T follicular helper cell (primary cell): ENCODE measurements at regions not wholly inside any gene's neighbourhood (a gene's known extent, or its start where the extent isn't known, plus 50 kb on each side); places are given as distances from the start of the nearest gene placed in this dataset.

Experiments
- DNase-seq: peaks from one replicate; pipeline ENCODE4 v3.0.0-alpha.2; 2020; ENCODE audit warnings: low read depth

DNA sequence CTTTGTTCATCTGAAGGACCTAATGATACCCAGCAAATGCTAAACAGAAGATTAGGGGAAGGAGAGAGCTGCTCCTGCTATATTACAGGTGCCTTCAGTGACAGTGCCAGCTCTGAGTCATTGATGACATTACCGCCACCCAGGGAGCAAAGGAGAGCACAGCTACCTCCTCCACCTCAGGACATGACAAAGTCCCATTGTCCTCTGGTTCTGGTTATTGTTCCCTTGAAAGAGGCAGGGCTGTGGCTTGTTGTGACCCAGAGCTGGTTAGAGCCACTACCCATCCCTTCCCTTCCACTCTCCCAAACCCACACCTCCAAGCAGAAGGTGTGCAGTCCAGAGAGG, 363.5 kb upstream of the DUSP10 start:
- DNase-seq, result no peak

DNA sequence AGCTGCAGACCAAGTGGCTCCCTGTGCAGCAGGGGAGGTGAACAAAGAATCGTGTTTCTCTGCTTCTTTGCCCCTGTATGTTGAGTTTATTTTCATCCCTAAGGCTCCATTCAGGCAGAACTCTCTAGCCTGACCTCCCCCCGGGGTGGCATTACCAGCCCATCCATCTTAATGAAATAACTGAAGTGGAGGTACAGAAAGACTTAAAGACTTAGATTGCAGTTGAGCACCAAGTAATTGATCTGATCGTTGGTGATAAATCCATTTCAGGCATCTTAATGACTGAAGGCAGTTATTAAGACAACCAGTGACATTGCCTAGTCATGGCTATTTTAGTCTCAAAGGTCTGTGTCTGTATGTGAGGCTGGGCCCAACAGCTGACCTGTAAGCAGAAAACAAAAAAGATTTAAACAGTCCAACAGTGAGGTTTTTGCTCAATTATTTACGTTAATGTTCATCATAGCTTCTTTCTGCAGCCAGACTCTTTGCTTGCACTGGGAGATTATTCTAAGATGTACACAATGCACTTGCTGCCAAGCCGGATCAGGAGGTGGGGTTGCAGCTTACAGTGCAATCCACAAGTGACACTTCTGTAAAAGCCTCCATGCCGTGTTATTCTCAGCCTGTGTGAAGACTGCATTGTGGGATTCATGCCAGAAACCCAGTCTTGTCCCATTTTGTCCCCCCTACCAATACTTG, 363.0 kb upstream of the DUSP10 start:
- no peak for DNase-seq

- no peak for DNase-seq
These were observed 362.2 kb upstream of the DUSP10 start for GRCh38 chr1:222104097-222104496.

- DNase-seq, result no peak
These were observed 357.9 kb upstream of the DUSP10 start for GRCh38 chr1:222099746-222100145.

- DNase-seq, result no peak
These were observed 356.5 kb upstream of the DUSP10 start for GRCh38 chr1:222098404-222098803.

DNA sequence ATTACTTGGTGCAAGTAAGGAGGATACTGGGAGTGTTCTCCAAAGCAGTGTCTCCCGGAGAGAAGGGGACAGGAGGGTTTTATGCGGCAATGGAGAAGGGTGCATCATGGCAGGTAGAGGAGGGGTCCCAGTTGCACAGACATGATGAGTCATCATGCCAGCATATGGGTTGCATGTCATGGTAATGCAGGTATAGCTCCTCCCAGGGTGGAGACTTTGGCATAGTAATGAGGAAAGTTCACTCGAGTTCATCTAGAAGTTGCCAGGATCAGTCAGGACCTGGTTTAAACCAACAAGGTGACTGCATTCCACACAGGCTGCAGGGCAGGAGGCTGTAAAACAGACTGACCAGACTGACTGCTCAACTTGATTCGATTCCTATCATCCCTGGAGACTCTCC, 355.7 kb upstream of the DUSP10 start:
- no peak for DNase-seq

GRCh38 chr1:222096883-222097282, 355.0 kb upstream of the DUSP10 start:
- no peak for DNase-seq

GRCh38 chr1:222096476-222096772, 354.5 kb upstream of the DUSP10 start:
- no peak for DNase-seq

DNA sequence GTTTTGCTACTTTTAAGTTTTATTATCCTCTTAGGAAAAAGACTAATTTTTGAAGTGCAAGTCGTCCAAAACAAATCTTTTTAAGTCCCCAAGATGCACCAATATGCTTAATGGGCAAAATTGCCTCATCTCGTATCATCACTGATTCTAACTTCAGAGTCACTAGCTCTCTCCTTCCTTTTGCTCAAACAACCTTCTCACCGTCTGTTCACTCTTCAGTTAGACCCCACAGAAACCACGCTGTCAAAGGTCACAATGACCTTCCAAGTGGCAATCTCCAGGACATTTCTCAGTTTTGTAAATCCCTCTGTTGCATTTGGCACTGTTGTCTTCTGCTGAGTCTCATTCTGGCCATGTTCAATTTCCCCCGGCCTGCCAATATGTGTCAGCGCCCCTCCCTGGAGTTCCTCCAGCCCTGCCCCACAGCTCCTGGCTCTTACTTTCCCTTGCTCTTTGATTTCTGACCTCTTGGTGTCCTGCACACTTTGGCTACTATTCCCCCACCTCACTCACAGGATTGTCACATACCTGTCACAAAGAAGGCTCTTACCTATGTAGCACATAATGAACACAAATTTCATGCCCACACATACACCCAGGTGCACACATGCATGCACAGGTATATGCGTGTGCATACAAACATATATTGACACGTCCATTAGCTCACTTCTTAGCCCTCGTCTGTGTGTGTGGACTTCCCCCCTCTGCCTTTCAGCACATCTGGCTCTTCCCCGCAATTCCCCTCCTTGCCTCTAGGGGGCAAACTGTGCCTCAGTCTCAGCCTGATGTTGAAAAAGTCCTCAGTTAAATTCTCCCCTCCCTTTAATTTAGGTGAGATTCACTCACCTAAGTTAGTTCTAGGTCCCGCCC, 354.0 kb upstream of the DUSP10 start:
- DNase-seq, result peak; percentile 42

- DNase-seq, result no peak
These were observed 351.6 kb upstream of the DUSP10 start for GRCh38 chr1:222093518-222093917.

DNA sequence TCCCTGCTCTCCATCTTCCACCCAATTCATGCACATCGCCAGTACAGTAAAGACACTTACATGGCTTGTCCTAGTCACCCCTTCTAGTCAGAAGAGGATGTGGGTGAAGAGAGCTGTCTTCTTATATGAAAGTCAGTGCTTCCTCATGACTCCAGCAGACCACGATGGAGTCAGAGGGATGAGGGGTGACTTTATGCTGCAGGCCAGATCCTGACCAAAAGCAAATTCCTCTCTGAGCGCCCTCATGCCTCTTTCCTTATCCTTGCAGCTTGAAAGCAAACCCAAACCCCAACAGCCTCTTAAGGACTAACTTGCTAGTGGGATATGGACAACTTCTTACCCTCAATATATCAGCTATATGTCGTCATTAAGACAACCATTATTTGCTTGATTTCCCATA, 348.2 kb upstream of the DUSP10 start:
- DNase-seq, result no peak

DNA sequence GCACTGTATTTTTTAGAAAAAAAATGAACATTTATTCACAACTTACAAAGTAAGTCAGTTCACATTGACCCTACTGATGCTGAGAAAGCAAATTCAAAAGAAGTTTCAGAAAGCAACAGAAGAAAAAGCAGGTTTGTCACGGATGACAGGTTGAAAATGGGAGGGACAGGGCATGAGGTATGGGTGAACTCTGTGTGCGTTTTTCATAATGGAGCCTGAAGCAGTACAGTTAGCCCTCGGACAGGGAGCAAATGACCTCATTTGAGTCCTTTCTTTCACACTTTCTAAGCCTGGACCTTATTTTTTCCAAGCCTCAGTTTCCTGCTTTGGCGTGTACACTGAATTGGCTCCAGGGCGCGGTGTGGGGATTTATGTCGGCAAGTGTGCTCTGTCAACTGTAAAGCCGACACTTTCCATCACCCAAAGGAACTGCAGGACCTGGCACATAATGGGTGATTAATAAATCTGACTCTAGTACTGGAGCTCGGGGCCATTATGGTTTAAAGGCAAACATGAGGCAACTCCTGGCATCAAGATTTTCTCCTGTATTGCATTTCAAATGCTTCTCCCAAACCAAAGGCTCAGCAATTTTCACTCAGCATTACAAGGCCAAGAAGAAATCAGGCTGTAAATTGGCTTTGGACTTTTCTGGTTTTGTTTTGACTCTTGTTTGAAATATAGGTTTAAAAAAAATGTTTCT, 345.5 kb upstream of the DUSP10 start:
- DNase-seq, result no peak

DNA sequence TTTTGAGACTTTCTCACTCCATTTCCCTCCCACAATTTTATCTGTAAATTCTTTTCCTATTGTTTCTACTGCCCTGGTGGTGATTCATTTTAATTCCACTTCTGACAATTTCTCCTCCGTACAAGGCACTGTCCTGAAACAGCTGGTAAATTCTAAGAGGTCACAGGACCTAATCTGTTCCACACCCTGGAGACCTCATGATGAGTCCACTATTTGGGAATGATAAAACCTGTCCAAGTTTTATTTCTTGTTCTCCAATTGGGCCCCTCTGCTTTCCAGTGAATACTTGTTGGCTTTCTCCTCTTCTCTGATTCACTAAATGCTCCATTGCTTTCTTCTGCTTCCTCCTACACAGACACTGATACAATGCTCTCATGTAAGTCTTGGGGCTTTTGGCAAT, 343.1 kb upstream of the DUSP10 start:
- DNase-seq, result no peak

DNA sequence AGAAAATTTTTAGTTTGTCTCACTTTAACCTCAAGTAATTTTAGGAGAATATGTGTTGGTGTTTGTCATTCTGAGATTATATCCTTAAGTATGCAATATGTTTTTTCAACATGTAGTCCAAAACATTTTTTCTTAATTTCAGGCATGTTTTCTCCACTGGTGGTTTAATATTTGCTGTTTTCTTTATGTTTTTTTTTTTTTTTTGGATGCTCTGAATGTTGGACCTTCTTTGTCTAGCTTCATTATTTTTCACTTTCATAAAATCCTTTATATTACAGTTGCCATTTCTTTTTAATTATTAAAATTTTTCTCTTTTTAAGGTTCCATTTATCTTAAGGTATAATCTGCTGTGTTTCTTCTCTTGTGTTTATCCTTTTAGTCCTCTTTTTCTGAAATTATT, 342.2 kb upstream of the DUSP10 start:
- no peak for DNase-seq

GRCh38 chr1:222081859-222082258, 340.0 kb upstream of the DUSP10 start:
- DNase-seq, result no peak

- no peak for DNase-seq
These were observed 337.7 kb upstream of the DUSP10 start for GRCh38 chr1:222079566-222079965.

DNA sequence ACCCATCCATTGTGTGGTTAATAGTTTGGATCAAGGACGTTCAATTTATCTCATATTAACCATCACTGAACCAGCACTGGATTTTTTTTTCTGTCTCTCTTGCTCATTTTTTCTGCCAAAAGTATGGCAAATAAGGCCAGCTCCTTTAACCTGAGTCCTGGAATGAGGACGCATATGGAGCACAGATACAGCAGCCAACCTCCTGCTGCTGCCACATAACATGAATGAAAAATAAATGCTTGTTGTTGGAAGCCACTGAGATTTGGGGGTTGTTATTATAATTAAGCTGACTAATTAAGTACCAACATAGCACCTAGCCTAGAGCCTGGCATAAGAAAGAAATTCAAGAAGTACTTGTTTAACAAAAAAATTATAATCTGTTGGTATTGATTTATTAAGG, 335.3 kb upstream of the DUSP10 start:
- DNase-seq, result no peak

- no peak for DNase-seq
These were observed 332.4 kb upstream of the DUSP10 start for GRCh38 chr1:222074317-222074716.

GRCh38 chr1:222073307-222073995, 331.6 kb upstream of the DUSP10 start:
- no peak for DNase-seq

GRCh38 chr1:222071387-222071786, 329.5 kb upstream of the DUSP10 start:
- no peak for DNase-seq

- no peak for DNase-seq
These were observed 327.0 kb upstream of the DUSP10 start for GRCh38 chr1:222068937-222069336.

DNA sequence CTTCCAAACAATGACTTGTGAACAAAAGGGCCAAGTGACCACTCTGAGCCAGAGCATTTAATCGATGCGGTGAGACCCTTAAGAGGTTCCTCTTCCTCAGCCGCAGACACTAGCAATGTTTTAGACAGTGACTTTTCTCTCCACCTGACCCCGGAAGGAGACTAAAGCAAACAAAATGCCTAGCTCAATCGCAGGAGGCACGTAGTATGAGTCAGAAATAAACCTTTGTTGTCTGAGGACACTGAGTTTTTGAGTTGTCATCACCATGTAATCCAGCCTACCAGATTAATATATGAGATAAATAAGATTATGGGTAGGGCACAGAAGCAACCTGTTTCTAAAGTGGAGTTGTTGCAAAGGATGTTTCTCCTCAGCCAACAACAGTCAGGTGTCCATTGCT, 326.2 kb upstream of the DUSP10 start:
- DNase-seq, result no peak

DNA sequence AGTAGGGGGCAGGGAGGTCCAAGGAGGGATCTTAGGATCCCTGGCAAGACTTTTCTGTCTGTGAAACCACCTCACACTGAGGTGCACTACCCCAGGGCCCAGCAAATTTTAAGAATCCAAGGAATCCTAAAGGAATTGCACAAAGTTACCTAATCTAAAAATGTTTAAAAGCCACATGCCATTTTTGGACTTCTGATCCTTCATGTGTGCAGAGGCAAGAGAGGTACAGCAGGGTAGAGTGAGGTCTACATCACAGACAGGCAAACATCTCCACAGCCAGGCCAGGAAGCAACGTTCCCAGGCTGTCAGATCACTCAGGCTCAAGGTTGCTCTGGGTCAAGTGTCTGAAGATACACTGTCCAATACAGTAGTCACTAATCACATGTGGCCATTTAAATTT, 324.6 kb upstream of the DUSP10 start:
- DNase-seq, result no peak
